ENCODE measurements at regions not wholly inside any gene's neighbourhood (a gene's known extent, or its start where the extent isn't known, plus 50 kb on each side); places are given as distances from the start of the nearest gene placed in this dataset.
A peak's percentile ranks its signal among the peaks of the same experiment; 100 is the strongest.

DNA sequence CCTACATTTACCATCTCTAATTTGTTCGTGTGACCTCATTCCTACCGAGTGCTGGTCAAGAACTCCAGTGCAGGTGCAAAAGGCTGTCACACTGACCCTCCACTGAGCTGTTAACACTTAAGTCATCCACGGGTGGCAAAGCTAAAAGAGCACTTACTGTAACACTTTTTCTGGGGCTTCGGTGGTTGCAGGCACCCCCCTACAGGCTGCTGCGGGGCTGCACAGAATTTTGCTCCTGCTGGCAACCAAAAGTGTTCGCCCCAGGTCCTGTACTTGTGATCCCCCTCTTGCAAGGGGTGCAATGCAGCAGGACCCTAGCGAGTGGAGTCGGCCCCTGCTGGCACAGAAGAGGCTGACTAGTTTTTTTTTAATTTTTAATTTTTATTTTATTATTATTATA is 298.9 kb upstream of the CNTNAP2 start:
- Histone ChIP-seq H3K56ac (replicated peaks; ENCODE audit: insufficient read length, low read depth, low read length) (no peak overlapping the region), H3K4me1 (replicated peaks in 1 of 4; ENCODE audit: control insufficient read depth in 3 of 4, insufficient read depth in 4 of 4, low read length in 3 of 4) (no peaks in the 10 kb centered on the region), H3K27me3 (replicated peaks in 1 of 4; ENCODE audit: control insufficient read depth in 3 of 4, extremely low read depth in 1 of 4, insufficient read depth in 3 of 4, low read length in 3 of 4) (no peaks in the 10 kb centered on the region), H4K5ac (ENCODE audit: insufficient read length, low read depth, low read length) (no peak overlapping the region), H4K20me1 (replicated peaks in 1 of 2; ENCODE audit: control insufficient read depth in 1 of 2, insufficient read depth in 2 of 2, low read length in 2 of 2) (no peaks in the 10 kb centered on the region), H4K91ac (replicated peaks; ENCODE audit: insufficient read length, low read length) (no peak overlapping the region), H3K4me3 (ENCODE audit: extremely low read depth in 1 of 4, insufficient read depth in 2 of 4, low read depth in 3 of 4, low read length in 4 of 4) (no peak overlapping the region), H3K27ac (ENCODE audit: low read depth, low read length) (no peak overlapping the region), H3K79me1 (ENCODE audit: low read depth, low read length) (no peaks in the 10 kb centered on the region), H2BK15ac (ENCODE audit: low read length) (no peak overlapping the region), H3K23me2 (ENCODE audit: low read depth, low read length) (no peaks in the 10 kb centered on the region), H3K79me2 (ENCODE audit: control insufficient read depth in 1 of 2, insufficient read depth in 2 of 2, low read length in 2 of 2) (no peaks in the 10 kb centered on the region), H2AFZ (ENCODE audit: low read length) (no peak overlapping the region), H2BK20ac (ENCODE audit: low read length) (no peak overlapping the region), H2AK5ac (ENCODE audit: low read depth, low read length) (no peak overlapping the region), H2BK12ac (ENCODE audit: low read depth, low read length) (no peak overlapping the region), H3K18ac (ENCODE audit: extremely low read depth, low read length) (no peak overlapping the region), H4K8ac (ENCODE audit: extremely low read depth, insufficient read depth, low read length) (no peak overlapping the region), H3K4me2 (ENCODE audit: insufficient read depth in 1 of 2, low read depth in 2 of 2, low read length in 2 of 2) (no peak overlapping the region), H3K9ac (replicated peaks in 1 of 4; ENCODE audit: extremely low read depth in 1 of 4, low read depth in 3 of 4, low read length in 3 of 4) (no peak overlapping the region), H3K36me3 (ENCODE audit: control insufficient read depth in 2 of 4, insufficient read depth in 4 of 4, low read length in 3 of 4) (no peaks in the 10 kb centered on the region), H2BK5ac (ENCODE audit: low read depth, low read length) (no peak overlapping the region), H3K4ac (replicated peaks; ENCODE audit: insufficient read length, low read depth, low read length) (no peak overlapping the region), H2BK120ac (replicated peaks; ENCODE audit: low read depth, low read length) (no peak overlapping the region), H3K14ac (ENCODE audit: insufficient read length) (no peak overlapping the region), H3K9me3 (ENCODE audit: insufficient read depth in 2 of 2, low read depth in 1 of 2, low read length in 1 of 2) (no peaks in the 10 kb centered on the region), H3K23ac (ENCODE audit: insufficient read length) (no peak overlapping the region)
- FAIRE-seq = no peak
- ChIA-PET POLR2A (ENCODE audit: partially characterized antibody) (no interaction called here), CTCF (ENCODE audit: partially characterized antibody) (interaction anchor here (0.6 to 0.8 kb wide), 2 partner anchors 62 to 385 kb away, joined by 3 to 4 read pairs; no protein-coding TSS in a partner anchor)
- peak; percentile 37 to 53; a peak in 3 of 4 replicates for TF ChIP-seq RAD21 (IDR thresholded peaks at IDR 0.05 in 1 of 2, conservative IDR thresholded peaks at IDR 0.05 in 1 of 2; ENCODE audit: low read depth in 2 of 2, low read length in 2 of 2)
- TF ChIP-seq, protein P1, sequence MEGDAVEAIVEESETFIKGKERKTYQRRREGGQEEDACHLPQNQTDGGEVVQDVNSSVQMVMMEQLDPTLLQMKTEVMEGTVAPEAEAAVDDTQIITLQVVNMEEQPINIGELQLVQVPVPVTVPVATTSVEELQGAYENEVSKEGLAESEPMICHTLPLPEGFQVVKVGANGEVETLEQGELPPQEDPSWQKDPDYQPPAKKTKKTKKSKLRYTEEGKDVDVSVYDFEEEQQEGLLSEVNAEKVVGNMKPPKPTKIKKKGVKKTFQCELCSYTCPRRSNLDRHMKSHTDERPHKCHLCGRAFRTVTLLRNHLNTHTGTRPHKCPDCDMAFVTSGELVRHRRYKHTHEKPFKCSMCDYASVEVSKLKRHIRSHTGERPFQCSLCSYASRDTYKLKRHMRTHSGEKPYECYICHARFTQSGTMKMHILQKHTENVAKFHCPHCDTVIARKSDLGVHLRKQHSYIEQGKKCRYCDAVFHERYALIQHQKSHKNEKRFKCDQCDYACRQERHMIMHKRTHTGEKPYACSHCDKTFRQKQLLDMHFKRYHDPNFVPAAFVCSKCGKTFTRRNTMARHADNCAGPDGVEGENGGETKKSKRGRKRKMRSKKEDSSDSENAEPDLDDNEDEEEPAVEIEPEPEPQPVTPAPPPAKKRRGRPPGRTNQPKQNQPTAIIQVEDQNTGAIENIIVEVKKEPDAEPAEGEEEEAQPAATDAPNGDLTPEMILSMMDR (IDR thresholded peaks at IDR 0.05; ENCODE audit: control extremely low read depth in 1 of 3, insufficient read depth in 1 of 3, low read depth in 1 of 3, low read length in 3 of 3) = peak; percentile 10 to 27 (median 25); a peak in 3 of 4 replicates
- no peak for TF ChIP-seq KDM5A (IDR thresholded peaks at IDR 0.05; ENCODE audit: low read length)
- TF ChIP-seq, protein P2, sequence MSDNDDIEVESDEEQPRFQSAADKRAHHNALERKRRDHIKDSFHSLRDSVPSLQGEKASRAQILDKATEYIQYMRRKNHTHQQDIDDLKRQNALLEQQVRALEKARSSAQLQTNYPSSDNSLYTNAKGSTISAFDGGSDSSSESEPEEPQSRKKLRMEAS (IDR thresholded peaks at IDR 0.05) = no peak
- DNase-seq (ENCODE audit: low read depth in 1 of 2, low spot score in 2 of 2) = no peak
- WGBS, 2 experiments (ENCODE audit: extremely low coverage in 1 of 2, insufficient coverage in 1 of 2, insufficient read length in 1 of 2, insufficient replicate concordance in 2 of 2, low coverage in 1 of 2, low lambda C conversion rate in 2 of 2, missing lambda C conversion rate in 1 of 2) = 92% methylated on average over 8 of the region's 8 CpGs; no CpG with 5 or more reads in 1 of the 2 experiments
